ENCODE measurements at regions not wholly inside any gene's neighbourhood (a gene's known extent, or its start where the extent isn't known, plus 50 kb on each side); places are given as distances from the start of the nearest gene placed in this dataset.
"Not testable (repeated sequence)": the region's sequence is repeated elsewhere in the genome, so short reads cannot be mapped to it uniquely, and the experiment has no call there.

DNA sequence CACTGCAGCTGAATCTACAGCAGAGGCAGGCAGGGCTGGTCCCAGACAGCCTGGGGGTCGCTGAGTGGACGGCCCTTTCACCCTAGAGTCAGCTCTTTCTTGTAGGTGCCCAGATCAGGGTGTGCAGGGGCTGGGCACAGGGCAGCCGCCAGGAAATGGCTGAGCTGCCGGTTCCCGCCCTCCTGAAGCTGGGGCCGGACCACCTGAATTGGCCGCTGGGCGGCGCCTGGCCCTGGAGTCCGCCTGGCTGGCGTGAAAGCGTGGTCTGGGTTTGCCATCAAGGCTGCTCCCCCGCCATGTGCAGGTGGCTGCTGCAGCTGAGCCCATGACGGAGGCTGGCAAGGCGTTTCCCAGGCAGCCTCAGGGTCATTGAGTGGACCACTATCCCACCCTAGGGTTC, 85.7 kb downstream of the POTEM start:
- TF ChIP-seq YY1 (IDR thresholded peaks at IDR 0.05; ENCODE audit: insufficient read depth, insufficient read length); ZNF274 (IDR thresholded peaks at IDR 0.05; ENCODE audit: low read depth, low read length): not testable (repeated sequence)
